Activated naive CD4-positive, alpha-beta T cell treated with anti-CD3 and anti-CD28 coated beads, Interleukin-2, amount 50 U/mL, for 72 hours (primary cell): ENCODE measurements at regions not wholly inside any gene's neighbourhood (a gene's known extent, or its start where the extent isn't known, plus 50 kb on each side); places are given as distances from the start of the nearest gene placed in this dataset.
"Not testable (repeated sequence)": the region's sequence is repeated elsewhere in the genome, so short reads cannot be mapped to it uniquely, and the experiment has no call there.

ENCODE experiments used
- ATAC-seq, 2 donors: fragments of 150-1000 bp; cut with Tn5 transposase; 2 replicates each; pipeline ENCODE4 v1.10.0; 2021; ENCODE audit warnings: mild to moderate bottlenecking in 2 of 2, moderate library complexity in 2 of 2
- DNase-seq, 2 donors: peaks; one replicate each; pipeline ENCODE4 v3.0.0; 2021 to 2022; ENCODE audit warnings: low spot score in 2 of 2
- H3K27ac Mint-ChIP-seq, 2 donors: one replicate each; pipeline ENCODE4 v1.8.0; 2022; ENCODE audit warnings: mild to moderate bottlenecking in 2 of 2, mixed read lengths in 2 of 2
- H3K36me3 Mint-ChIP-seq, 2 donors: one replicate each; pipeline ENCODE4 v1.8.0; 2022; ENCODE audit warnings: mixed read lengths in 2 of 2
- H3K9me3 Mint-ChIP-seq, 2 donors: one replicate each; pipeline ENCODE4 v1.8.0; 2022; ENCODE audit warnings: mixed read lengths in 2 of 2

DNA sequence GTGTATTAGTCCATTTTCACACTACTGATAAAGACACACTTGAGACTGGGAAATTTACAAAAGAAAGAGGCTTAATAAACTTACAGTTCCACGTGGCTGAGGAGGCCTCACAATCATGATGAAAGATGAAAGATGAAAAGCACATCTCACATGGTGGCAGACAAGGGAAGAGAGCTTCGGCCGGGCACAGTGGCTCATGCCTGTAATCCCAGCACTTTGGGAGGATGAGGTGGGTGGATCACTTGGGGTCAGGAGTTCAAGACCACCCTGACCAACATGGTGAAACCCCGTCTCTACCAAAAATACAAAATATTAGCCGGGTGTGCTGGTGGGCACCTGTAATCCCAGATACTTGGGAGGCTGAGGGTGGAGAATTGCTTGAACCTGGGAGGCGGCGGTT, 682.7 kb downstream of the PTPRU start:
- H3K9me3 Mint-ChIP-seq, H3K36me3 Mint-ChIP-seq: not testable (repeated sequence)

DNA sequence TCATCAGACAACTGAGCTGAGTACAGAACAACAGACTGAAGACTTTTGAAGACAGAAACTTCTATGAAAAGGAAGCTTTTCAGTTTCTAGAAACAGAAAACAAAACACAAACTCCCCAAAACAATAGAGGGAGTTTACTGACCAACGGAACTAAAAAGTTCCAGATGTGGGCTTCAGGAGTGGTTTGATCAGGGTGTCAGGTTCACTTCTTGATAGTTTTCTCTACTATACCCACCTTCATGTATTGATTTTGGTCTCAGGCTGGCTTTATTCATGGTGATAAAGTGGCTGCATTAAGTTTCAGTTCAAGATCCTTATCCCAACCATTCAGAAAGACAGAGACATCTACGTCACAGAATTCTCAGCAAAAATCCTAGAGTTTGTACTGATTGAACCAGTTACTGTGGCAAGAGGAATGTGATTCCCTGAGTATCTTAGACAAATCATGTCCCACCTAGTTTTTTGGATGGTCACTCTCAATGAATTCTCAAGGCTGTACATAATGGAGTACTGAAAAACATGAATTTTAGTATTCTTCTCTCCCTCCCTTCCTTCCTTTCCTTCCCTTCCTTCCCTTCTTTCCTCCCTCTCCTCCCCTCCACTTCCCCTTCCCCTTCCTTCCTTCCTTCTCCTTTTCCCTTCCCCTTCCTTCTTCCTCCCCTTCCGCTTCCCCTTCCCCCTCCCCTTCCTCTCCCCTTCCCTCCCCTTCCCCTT, 680.5 kb downstream of the PTPRU start:
- H3K9me3 Mint-ChIP-seq = no peaks in the 10 kb centered on the region
- H3K27ac Mint-ChIP-seq = no peak overlapping the region
- no peak for ATAC-seq
- DNase-seq = no peak
- no peaks in the 10 kb centered on the region for H3K36me3 Mint-ChIP-seq

More for the DNA sequence above, 682.7 kb downstream of the PTPRU start:
- peak overlapping the region in 1 of 2 donors; percentile 73 for H3K27ac Mint-ChIP-seq
- ATAC-seq, DNase-seq: not testable (repeated sequence)

DNA sequence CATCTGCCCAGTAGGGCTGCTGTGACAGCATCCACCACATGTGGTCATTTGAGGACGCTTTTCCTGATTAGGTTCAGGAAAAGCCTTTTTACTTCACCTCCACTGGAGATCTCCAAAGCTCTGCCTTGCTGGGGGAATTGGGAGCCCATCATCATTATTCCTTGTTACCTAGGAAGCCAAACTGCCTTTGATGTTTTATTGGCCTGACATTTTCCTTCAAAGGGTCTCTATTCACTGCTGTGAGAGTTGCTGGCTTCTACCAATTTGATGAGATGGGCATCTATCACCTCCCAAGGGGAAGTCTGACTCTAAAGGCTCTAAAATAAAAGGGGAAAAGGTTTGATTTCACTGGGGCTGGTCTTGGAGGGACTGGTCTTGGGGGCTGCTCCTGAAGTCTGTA, 678.6 kb downstream of the PTPRU start:
- DNase-seq (no peak), ATAC-seq (no peak)
- Mint-ChIP-seq H3K27ac (no peak overlapping the region), H3K9me3 (no peaks in the 10 kb centered on the region), H3K36me3 (no peaks in the 10 kb centered on the region)

DNA sequence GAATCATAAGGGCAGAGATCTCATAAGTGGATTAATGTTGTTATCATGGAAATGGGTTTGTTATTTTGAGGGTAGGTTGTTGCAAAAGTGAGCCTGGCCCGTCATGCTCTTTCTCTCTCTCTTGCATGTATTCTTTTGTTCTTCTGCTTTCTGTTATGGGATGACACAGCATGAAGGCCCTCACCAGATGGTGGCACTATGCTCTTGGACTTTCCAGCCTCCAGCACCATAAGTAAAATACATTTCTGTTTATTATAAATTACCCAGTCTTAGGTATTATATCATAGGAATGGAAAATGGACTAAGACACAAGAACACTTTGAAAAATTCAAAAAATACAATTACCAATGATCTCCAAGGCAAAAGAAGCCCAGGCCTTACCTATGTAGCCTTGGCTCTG, 676.1 kb downstream of the PTPRU start:
- DNase-seq (no peak), ATAC-seq (no peak)
- H3K9me3 Mint-ChIP-seq = no peaks in the 10 kb centered on the region
- H3K27ac Mint-ChIP-seq = no peak overlapping the region
- H3K36me3 Mint-ChIP-seq = no peaks in the 10 kb centered on the region

- no peak overlapping the region for H3K27ac Mint-ChIP-seq
- no peak for ATAC-seq
- no peaks in the 10 kb centered on the region for H3K36me3 Mint-ChIP-seq
Observed at GRCh38 chr1:29909962-29910361, 673.6 kb downstream of the PTPRU start.

GRCh38 chr1:29907596-29907995, 671.3 kb downstream of the PTPRU start:
- Mint-ChIP-seq H3K9me3 (no peaks in the 10 kb centered on the region), H3K27ac (no peak overlapping the region), H3K36me3 (no peaks in the 10 kb centered on the region)
- no peak for ATAC-seq
- DNase-seq = no peak

More at GRCh38 chr1:29909962-29910361, 673.6 kb downstream of the PTPRU start:
- H3K9me3 Mint-ChIP-seq = no peaks in the 10 kb centered on the region
- no peak for DNase-seq

- DNase-seq (no peak), ATAC-seq (no peak)
- no peaks in the 10 kb centered on the region for H3K9me3 Mint-ChIP-seq
- H3K27ac Mint-ChIP-seq = no peak overlapping the region
- no peaks in the 10 kb centered on the region for H3K36me3 Mint-ChIP-seq
Observed at GRCh38 chr1:29906927-29907326, 670.6 kb downstream of the PTPRU start.

GRCh38 chr1:29903548-29904166, 667.3 kb downstream of the PTPRU start:
- ATAC-seq = no peak
- H3K27ac Mint-ChIP-seq = no peak overlapping the region
- DNase-seq = no peak
- no peaks in the 10 kb centered on the region for H3K36me3 Mint-ChIP-seq
- H3K9me3 Mint-ChIP-seq = no peaks in the 10 kb centered on the region

DNA sequence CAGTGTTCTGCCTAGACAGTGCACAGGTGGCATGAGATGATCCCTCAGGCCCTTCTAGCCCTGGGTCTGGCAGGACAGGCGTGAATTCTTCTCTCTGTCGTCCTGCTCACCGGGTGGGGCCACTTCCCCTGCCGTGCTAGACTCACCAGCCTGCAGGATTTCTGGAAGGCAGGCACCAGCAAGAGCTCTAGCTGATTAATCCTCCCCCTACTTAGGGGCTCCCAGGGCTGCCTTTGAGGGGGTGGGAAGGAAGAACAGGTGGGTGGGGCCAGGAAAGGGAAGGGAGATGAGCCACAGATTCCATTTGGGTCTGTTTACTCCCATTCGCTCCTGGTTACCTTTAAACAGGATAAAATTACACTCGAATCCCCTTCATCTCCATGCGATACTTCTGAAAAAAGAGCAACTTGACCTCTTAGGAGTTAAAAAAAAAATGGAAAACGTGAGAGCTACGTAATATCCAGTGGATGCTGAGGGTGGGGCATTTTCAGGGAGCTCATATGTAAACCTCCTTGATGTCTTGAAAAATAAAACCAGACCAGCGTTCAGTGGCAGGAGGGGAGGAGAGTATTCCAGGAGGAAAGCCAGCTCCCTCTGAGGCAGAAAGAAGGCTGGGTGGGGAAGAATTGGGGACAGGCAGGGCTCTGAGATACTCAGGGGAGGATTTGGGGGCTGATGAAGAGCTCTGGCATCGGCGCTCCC, 665.5 kb downstream of the PTPRU start:
- no peaks in the 10 kb centered on the region for H3K36me3 Mint-ChIP-seq
- H3K9me3 Mint-ChIP-seq = no peaks in the 10 kb centered on the region
- DNase-seq (no peak), ATAC-seq (no peak)
- no peak overlapping the region for H3K27ac Mint-ChIP-seq

GRCh38 chr1:29900712-29901111, 664.4 kb downstream of the PTPRU start:
- H3K36me3 Mint-ChIP-seq = no peaks in the 10 kb centered on the region
- DNase-seq = no peak
- ATAC-seq = no peak
- no peak overlapping the region for H3K27ac Mint-ChIP-seq
- H3K9me3 Mint-ChIP-seq = no peaks in the 10 kb centered on the region

DNA sequence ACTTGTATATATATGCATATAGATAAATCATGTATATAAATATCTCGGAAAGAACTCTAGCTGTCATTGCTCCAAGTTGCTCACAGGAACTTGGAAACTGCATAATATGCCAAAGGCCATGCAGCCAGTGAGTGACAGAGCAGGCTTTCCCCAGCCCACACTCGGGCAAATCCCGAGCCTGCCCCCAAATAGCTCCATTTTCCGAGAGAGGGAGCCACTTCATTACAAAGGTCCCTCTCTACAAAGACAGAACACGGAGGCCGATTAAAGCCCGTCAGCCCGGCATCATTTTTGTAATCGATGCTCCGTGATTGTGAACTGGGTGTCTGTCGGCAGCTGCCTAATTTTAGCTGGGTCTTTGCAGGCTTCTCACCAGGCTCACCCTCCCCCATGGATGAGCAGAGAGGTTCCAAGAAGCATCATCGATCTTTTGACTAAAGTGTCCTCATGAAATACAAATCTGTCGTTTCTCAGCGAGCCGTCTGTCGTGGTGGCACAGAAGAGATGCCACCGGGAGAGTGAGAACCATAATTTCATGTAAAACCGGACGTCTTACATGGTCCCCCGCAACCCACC, 663.9 kb downstream of the PTPRU start:
- ATAC-seq (no peak), DNase-seq (no peak)
- Mint-ChIP-seq H3K27ac (no peak overlapping the region), H3K9me3 (no peaks in the 10 kb centered on the region), H3K36me3 (no peaks in the 10 kb centered on the region)

DNA sequence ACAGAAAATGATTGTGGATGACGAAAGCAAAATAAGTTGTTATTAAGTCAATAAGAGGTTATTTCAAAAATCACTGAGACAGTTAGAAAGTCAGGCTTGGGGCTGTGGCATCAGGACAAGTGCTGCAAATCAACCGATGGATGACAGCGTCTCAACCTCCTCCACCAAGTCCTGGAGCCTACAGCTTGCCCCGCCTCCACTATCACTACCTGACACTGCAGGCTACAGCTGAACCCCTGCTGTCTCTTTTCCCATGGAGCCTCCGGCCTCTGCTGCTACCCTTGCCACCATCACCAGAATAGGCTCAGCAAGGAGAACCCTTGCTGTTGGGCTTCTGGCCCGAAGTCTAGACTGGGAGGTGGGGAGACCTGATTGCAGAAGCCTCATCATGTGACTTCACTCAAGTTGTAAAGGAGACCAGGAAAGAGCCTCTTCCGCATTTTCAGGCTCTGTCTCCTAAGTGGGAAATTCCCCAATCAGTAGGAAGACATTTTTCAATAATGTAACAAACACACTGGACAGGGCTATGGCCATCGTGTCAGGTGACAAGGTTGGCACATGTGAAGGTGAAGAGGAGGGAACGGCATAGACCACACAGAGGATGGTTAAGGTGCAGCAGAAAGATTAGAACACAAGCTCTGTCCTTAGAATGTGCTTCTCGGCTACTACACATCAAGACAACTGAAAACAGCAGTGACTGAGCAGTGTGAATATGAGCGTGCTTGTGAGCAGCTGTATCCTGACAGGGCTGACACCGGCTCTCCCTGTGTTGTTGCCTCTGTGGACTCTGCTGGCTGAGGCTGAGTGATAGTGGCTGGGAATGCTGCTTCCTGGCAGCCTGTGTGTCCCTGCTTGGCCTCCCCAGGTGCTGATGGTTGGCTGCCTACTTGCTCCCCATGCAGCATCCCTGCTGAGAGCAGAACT, 660.7 kb downstream of the PTPRU start:
- Mint-ChIP-seq H3K9me3 (no peaks in the 10 kb centered on the region), H3K36me3 (no peaks in the 10 kb centered on the region), H3K27ac (no peak overlapping the region)
- ATAC-seq = no peak
- DNase-seq = no peak

GRCh38 chr1:29896300-29896699, 660.0 kb downstream of the PTPRU start:
- ATAC-seq = no peak
- H3K27ac Mint-ChIP-seq = no peak overlapping the region
- no peak for DNase-seq
- no peaks in the 10 kb centered on the region for H3K36me3 Mint-ChIP-seq
- no peaks in the 10 kb centered on the region for H3K9me3 Mint-ChIP-seq

DNA sequence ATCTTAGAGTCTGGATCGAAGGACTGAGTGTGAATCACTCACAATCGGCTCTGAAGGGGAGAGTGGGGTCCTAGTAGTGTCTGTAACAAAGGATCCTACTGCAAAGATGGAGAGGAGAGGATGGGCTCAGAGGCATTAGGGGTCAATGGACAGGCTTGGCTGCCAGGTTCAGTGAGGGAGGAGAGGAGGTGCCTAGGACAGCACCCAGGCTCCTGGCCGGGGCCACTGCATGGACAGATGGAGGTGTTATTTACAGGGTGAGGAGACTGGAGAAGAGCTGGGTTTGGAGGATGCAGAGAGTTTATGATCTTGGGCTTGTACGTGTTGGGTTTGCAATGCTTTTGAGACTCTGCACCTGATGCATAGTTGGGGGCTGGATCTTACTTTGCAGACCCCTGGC, 658.9 kb downstream of the PTPRU start:
- Mint-ChIP-seq H3K27ac (peak overlapping the region in 1 of 2 donors; percentile 54), H3K9me3 (no peaks in the 10 kb centered on the region), H3K36me3 (no peaks in the 10 kb centered on the region)
- ATAC-seq (no peak), DNase-seq (no peak)

GRCh38 chr1:29894311-29894710, 658.0 kb downstream of the PTPRU start:
- H3K27ac Mint-ChIP-seq = no peak overlapping the region
- DNase-seq (no peak), ATAC-seq (no peak)
- H3K36me3 Mint-ChIP-seq = no peaks in the 10 kb centered on the region
- no peaks in the 10 kb centered on the region for H3K9me3 Mint-ChIP-seq

DNA sequence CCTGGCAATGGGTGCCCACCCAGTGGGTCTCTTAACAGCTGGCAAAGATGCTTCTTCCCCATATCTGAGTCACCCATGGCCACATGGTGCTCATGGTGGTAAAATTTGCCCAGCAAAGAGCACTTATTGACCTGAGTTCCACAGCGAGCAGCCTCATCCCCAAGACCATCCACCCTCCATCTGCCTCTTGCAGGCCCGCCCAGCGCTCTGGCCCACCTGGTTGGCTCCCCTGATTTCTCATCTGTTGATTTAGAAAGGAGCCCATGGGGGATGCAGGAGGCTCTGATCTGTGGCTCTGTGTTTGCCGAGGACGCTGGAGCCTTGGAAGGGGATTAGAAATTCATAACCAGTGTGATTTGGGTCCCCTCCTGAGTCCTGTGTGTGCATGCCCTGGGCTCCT, 657.5 kb downstream of the PTPRU start:
- H3K36me3 Mint-ChIP-seq = no peaks in the 10 kb centered on the region
- no peak for DNase-seq
- no peaks in the 10 kb centered on the region for H3K9me3 Mint-ChIP-seq

More for the DNA sequence above, 657.5 kb downstream of the PTPRU start:
- no peak for ATAC-seq
- H3K27ac Mint-ChIP-seq = no peak overlapping the region
